ENCODE measurements at regions not wholly inside any gene's neighbourhood (a gene's known extent, or its start where the extent isn't known, plus 50 kb on each side); places are given as distances from the start of the nearest gene placed in this dataset.

GRCh38 chr14:39988939-39989338, 556.7 kb upstream of the FBXO33 start:
- DNase-seq (ENCODE audit: low spot score), result no peak

GRCh38 chr14:39984323-39984722, 552.1 kb upstream of the FBXO33 start:
- no peak for DNase-seq (ENCODE audit: low spot score)

GRCh38 chr14:39977198-39977597, 545.0 kb upstream of the FBXO33 start:
- DNase-seq (ENCODE audit: low spot score), result no peak

GRCh38 chr14:39974036-39974435, 541.8 kb upstream of the FBXO33 start:
- DNase-seq (ENCODE audit: low spot score), result no peak

GRCh38 chr14:39972704-39973103, 540.5 kb upstream of the FBXO33 start:
- no peak for DNase-seq (ENCODE audit: low spot score)

- DNase-seq (ENCODE audit: low spot score), result no peak
Observed at GRCh38 chr14:39967885-39968284, 535.7 kb upstream of the FBXO33 start.

GRCh38 chr14:39957987-39958386, 525.8 kb upstream of the FBXO33 start:
- no peak for DNase-seq (ENCODE audit: low spot score)

GRCh38 chr14:39957290-39957689, 525.1 kb upstream of the FBXO33 start:
- DNase-seq (ENCODE audit: low spot score), result no peak

- no peak for DNase-seq (ENCODE audit: low spot score)
Observed at GRCh38 chr14:39956372-39956771, 524.1 kb upstream of the FBXO33 start.

- DNase-seq (ENCODE audit: low spot score), result no peak
Observed at GRCh38 chr14:39948235-39948634, 516.0 kb upstream of the FBXO33 start.

- no peak for DNase-seq (ENCODE audit: low spot score)
Observed at GRCh38 chr14:39946807-39947206, 514.6 kb upstream of the FBXO33 start.

- no peak for DNase-seq (ENCODE audit: low spot score)
Observed at GRCh38 chr14:39939023-39939422, 506.8 kb upstream of the FBXO33 start.

GRCh38 chr14:39912192-39913100, 480.2 kb upstream of the FBXO33 start:
- DNase-seq (ENCODE audit: low spot score), result no peak

GRCh38 chr14:39897657-39898056, 465.4 kb upstream of the FBXO33 start:
- DNase-seq (ENCODE audit: low spot score), result no peak

- DNase-seq (ENCODE audit: low spot score), result no peak
Observed at GRCh38 chr14:39890026-39890425, 457.8 kb upstream of the FBXO33 start.

GRCh38 chr14:39884091-39884490, 451.9 kb upstream of the FBXO33 start:
- no peak for DNase-seq (ENCODE audit: low spot score)

- DNase-seq (ENCODE audit: low spot score), result no peak
Observed at GRCh38 chr14:39880965-39881364, 448.7 kb upstream of the FBXO33 start.

- no peak for DNase-seq (ENCODE audit: low spot score)
Observed at GRCh38 chr14:39880106-39880695, 448.0 kb upstream of the FBXO33 start.

- no peak for DNase-seq (ENCODE audit: low spot score)
Observed at GRCh38 chr14:39877577-39878190, 445.5 kb upstream of the FBXO33 start.

GRCh38 chr14:39876916-39877315, 444.7 kb upstream of the FBXO33 start:
- DNase-seq (ENCODE audit: low spot score), result no peak

GRCh38 chr14:39875028-39875427, 442.8 kb upstream of the FBXO33 start:
- no peak for DNase-seq (ENCODE audit: low spot score)

- DNase-seq (ENCODE audit: low spot score), result no peak
Observed at GRCh38 chr14:39873791-39874190, 441.6 kb upstream of the FBXO33 start.

- no peak for DNase-seq (ENCODE audit: low spot score)
Observed at GRCh38 chr14:39868949-39869348, 436.7 kb upstream of the FBXO33 start.
